SK-N-SH (cell line): ENCODE measurements at regions not wholly inside any gene's neighbourhood (a gene's known extent, or its start where the extent isn't known, plus 50 kb on each side); places are given as distances from the start of the nearest gene placed in this dataset.

ENCODE experiments used
- CTCF ChIA-PET: fragments of 300-600, 350-600 bp; formaldehyde crosslinking; extraction: SDS; loops from one replicate; lab custom pipeline; 2021; lab: Yijun Ruan, JAX
- POLR2A ChIA-PET: fragments of 350-600 bp; sonication (Branson Sonifier 250); formaldehyde crosslinking; extraction: SDS; loops from one replicate; lab custom pipeline; 2020; ENCODE audit warnings: antibody characterized with exemption, inconsistent platforms; lab: Yijun Ruan, JAX
- DNase-seq: peaks from one replicate; pipeline ENCODE4 v3.0.0; 2012
- H2AFZ ChIP-seq: fragments of 200-600 bp; sonication (generic); 2 replicates; pipeline ENCODE4 v1.8.1; 2016; ENCODE audit warnings: antibody characterized with exemption, mild to moderate bottlenecking, low read depth
- H3F3A ChIP-seq: fragments of 200-600 bp; sonication (generic); replicated peaks from 2 replicates; pipeline ENCODE3; 2016; ENCODE audit warnings: antibody characterized with exemption, mild to moderate bottlenecking; ENCODE audit not compliant: insufficient read depth
- H3K27ac ChIP-seq, 2 experiments: fragments of 200-500 bp in 1 of 2; fragments of 200-600 bp in 1 of 2; sonication (Bioruptor generic) in 1 of 2; sonication (generic), shearing (Covaris generic) in 1 of 2; 2 replicates each; pipeline versions ENCODE4 v1.5.1 to v1.6.1; 2014 to 2016; ENCODE audit warnings: low read depth in 2 of 2, inconsistent platforms in 1 of 2, low read length in 1 of 2, mild to moderate bottlenecking in 1 of 2, mixed read lengths in 1 of 2
- H3K27me3 ChIP-seq: fragments of 200-600 bp; sonication (generic), shearing (Covaris generic); 2 replicates; pipeline ENCODE4 v1.6.1; 2016; ENCODE audit warnings: mixed run types; ENCODE audit not compliant: insufficient read depth
- H3K36me3 ChIP-seq, 2 experiments: fragments of 200-500 bp in 1 of 2; fragments of 200-600 bp in 1 of 2; sonication (Bioruptor generic) in 1 of 2; sonication (generic) in 1 of 2; replicated peaks in 1 of 2; 2 replicates each; pipeline versions ENCODE3 to v1.5.1; 2014 to 2016; ENCODE audit warnings: low read length in 1 of 2, mild to moderate bottlenecking in 1 of 2; ENCODE audit not compliant: insufficient read depth in 2 of 2, control insufficient read depth in 1 of 2
- H3K4me1 ChIP-seq, 2 experiments: fragments of 200-500 bp in 1 of 2; fragments of 200-600 bp in 1 of 2; sonication (Bioruptor generic) in 1 of 2; sonication (generic), shearing (Covaris generic) in 1 of 2; 2 replicates each; pipeline versions ENCODE4 v1.5.1 to v1.6.1; 2014 to 2016; ENCODE audit warnings: low read depth in 1 of 2, low read length in 1 of 2, mixed run types in 1 of 2; ENCODE audit not compliant: insufficient read depth in 2 of 2, control insufficient read depth in 1 of 2
- H3K4me2 ChIP-seq: fragments of 200-600 bp; sonication (generic), shearing (Covaris generic); 2 replicates; pipeline ENCODE4 v1.6.1; 2017; ENCODE audit warnings: mixed run types
- H3K4me3 ChIP-seq, 2 experiments: fragments of 200-500 bp in 1 of 2; fragments of 200-600 bp in 1 of 2; sonication (Bioruptor generic) in 1 of 2; sonication (generic), shearing (Covaris generic) in 1 of 2; 2 replicates each; pipeline versions ENCODE4 v1.5.1 to v1.8.1; 2014 to 2016; ENCODE audit warnings: low read depth in 2 of 2, inconsistent platforms in 1 of 2, low read length in 1 of 2, mild to moderate bottlenecking in 1 of 2, mixed read lengths in 1 of 2, moderate library complexity in 1 of 2
- H3K79me2 ChIP-seq: fragments of 200-600 bp; sonication (generic); 2 replicates; pipeline ENCODE4 v1.8.1; 2017; ENCODE audit warnings: mild to moderate bottlenecking; ENCODE audit not compliant: insufficient read depth
- H3K9ac ChIP-seq: fragments of 200-600 bp; sonication (generic); 2 replicates; pipeline ENCODE4 v1.6.1; 2017; ENCODE audit warnings: mixed run types
- H3K9me2 ChIP-seq: fragments of 200-600 bp; sonication (generic); 2 replicates; pipeline ENCODE4 v1.6.1; 2017; ENCODE audit warnings: mixed run types
- H3K9me3 ChIP-seq: fragments of 200-600 bp; sonication (generic); 2 replicates; pipeline ENCODE4 v1.6.1; 2017; ENCODE audit warnings: mixed run types, mild to moderate bottlenecking, moderate library complexity
- H4K20me1 ChIP-seq: fragments of 200-600 bp; sonication (generic); 2 replicates; pipeline ENCODE4 v1.6.1; 2017; ENCODE audit warnings: mild to moderate bottlenecking, mixed run types; ENCODE audit not compliant: insufficient read depth
- CHD2 ChIP-seq: fragments of 150-350 bp; IDR thresholded peaks from 2 replicates; pipeline ENCODE4 v1.6.1; 2018; ENCODE audit warnings: low read length; ENCODE audit not compliant: partially characterized antibody
- EZH2phosphoT487 ChIP-seq: fragments of 200-600 bp; sonication (generic); IDR thresholded peaks from 2 replicates; pipeline ENCODE4 v1.6.1; 2017; ENCODE audit warnings: low read depth, mixed run types, mild to moderate bottlenecking, antibody characterized with exemption, moderate library complexity, borderline replicate concordance
- FOSL2 ChIP-seq: IDR thresholded peaks from 2 replicates; pipeline ENCODE4 v1.4.0; 2012; ENCODE audit warnings: low read depth, mild to moderate bottlenecking, moderate library complexity, borderline replicate concordance
- FOXJ3 ChIP-seq: sonication (generic); formaldehyde crosslinking; IDR thresholded peaks from 2 replicates; pipeline ENCODE4 v1.5.1; 2020; ENCODE audit warnings: mild to moderate bottlenecking, missing genetic modification reagents
- GABPA ChIP-seq: IDR thresholded peaks from 2 replicates; pipeline ENCODE4 v1.4.0; 2012; ENCODE audit warnings: low read depth, mild to moderate bottlenecking
- JUND ChIP-seq: IDR thresholded peaks from 2 replicates; pipeline ENCODE4 v1.4.0; 2012
- MEF2A ChIP-seq: IDR thresholded peaks from 2 replicates; pipeline ENCODE4 v1.4.0; 2012; ENCODE audit warnings: low read depth, borderline replicate concordance
- NRF1 ChIP-seq: IDR thresholded peaks from 2 replicates; pipeline ENCODE4 v1.6.1; 2012; ENCODE audit warnings: low read depth, mild to moderate bottlenecking, low read length
- RFX5 ChIP-seq: IDR thresholded peaks from 2 replicates; pipeline ENCODE4 v1.6.1; 2012; ENCODE audit warnings: mild to moderate bottlenecking, improper control_type of control experiment, low read length
- SIN3A ChIP-seq: IDR thresholded peaks from 2 replicates; pipeline ENCODE4 v1.6.1; 2012; ENCODE audit warnings: low read depth, mild to moderate bottlenecking, low read length, moderate library complexity, borderline replicate concordance
- TEAD4 ChIP-seq: IDR thresholded peaks from 2 replicates; pipeline ENCODE4 v1.4.0; 2012; ENCODE audit warnings: mild to moderate bottlenecking, borderline replicate concordance; ENCODE audit not compliant: insufficient read depth
- YY1 ChIP-seq: IDR thresholded peaks from 2 replicates; pipeline ENCODE4 v1.4.0; 2012; ENCODE audit warnings: low read depth, mild to moderate bottlenecking
- WGBS: methylation state at CpG from one replicate; pipeline ENCODE4 v1.1.6; 2017; ENCODE audit warnings: low lambda C conversion rate; 5-methylcytosine and 5-hydroxymethylcytosine counted together
- TF ChIP-seq, protein P1 (sequence below): IDR thresholded peaks from 2 replicates; pipeline ENCODE4 v1.4.0; 2012; ENCODE audit warnings: low read depth, borderline replicate concordance
- TF ChIP-seq, protein P2 (sequence below): fragments of 150-350 bp; IDR thresholded peaks from 2 replicates; pipeline ENCODE4 v1.6.1; 2016; ENCODE audit warnings: mild to moderate bottlenecking, low read depth, low read length
- TF ChIP-seq, protein P3 (sequence below): IDR thresholded peaks from 2 replicates; pipeline ENCODE4 v1.6.1; 2012; ENCODE audit warnings: mild to moderate bottlenecking, low read depth, low read length, moderate library complexity

DNA sequence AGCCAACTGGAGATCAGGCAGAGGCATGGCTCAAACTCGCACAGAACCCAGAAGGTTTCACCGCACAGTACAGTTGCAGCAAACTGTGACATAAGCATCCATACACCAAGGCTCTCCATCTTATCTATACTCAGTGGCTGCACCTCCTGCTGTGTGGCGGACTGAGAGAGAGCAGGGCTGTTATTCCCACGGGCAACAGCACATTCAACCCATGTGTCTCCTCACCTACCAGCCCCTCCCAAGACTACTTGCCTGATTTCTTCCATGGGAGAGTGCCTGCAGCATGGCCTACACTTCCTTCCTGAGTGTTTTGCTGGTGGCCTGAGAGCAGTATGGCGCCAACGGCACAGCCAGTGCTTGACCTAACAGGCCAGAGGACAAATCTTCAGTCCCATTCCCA lies 1606.6 kb downstream of the SLITRK1 start (continued):
- TF ChIP-seq YY1: no peak
- no peak for TF ChIP-seq CHD2
- TF ChIP-seq FOSL2: no peak

DNA sequence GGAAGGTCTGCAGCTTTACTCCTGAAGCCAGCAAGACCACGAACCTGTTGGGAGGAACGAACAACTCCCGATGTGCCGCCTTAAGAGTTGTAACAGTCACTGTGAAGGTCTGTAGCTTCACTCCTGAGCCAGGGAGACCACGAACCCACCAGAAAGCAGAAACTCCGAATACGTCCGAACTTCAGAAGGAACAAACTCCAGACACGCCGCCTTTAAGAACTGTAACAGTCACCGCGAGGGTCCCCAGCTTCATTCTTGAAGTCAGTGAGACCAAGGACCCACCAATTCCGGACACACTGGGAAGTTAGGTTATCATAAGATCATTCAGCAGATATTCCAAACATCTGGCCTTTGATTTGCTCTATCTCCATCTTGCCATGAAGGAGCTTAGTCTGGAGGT lies 1623.0 kb downstream of the SLITRK1 start:
- ChIA-PET POLR2A (no interaction called here), CTCF (interaction anchor here (0.8 kb wide), 1 partner anchor 1088 kb away, joined by 3 read pairs; no protein-coding TSS in a partner anchor)
- Histone ChIP-seq H3K79me2 (no peaks in the 10 kb centered on the region), H3K27ac (no peak overlapping the region), H3K9ac (no peak overlapping the region), H3K36me3 (no peaks in the 10 kb centered on the region), H3K9me2 (no peaks in the 10 kb centered on the region), H2AFZ (no peak overlapping the region), H3K27me3 (no peaks in the 10 kb centered on the region), H3K9me3 (no peaks in the 10 kb centered on the region), H3K4me2 (no peak overlapping the region), H3F3A (no peaks in the 10 kb centered on the region), H4K20me1 (no peaks in the 10 kb centered on the region), H3K4me3 (no peak overlapping the region), H3K4me1 (no peaks in the 10 kb centered on the region)
- TF ChIP-seq CHD2 (no peak), MEF2A (no peak), NRF1 (no peak), JUND (no peak), EZH2phosphoT487 (no peak), GABPA (no peak)
- TF ChIP-seq, protein P1, sequence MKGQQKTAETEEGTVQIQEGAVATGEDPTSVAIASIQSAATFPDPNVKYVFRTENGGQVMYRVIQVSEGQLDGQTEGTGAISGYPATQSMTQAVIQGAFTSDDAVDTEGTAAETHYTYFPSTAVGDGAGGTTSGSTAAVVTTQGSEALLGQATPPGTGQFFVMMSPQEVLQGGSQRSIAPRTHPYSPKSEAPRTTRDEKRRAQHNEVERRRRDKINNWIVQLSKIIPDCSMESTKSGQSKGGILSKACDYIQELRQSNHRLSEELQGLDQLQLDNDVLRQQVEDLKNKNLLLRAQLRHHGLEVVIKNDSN: no peak
- TF ChIP-seq, protein P2, sequence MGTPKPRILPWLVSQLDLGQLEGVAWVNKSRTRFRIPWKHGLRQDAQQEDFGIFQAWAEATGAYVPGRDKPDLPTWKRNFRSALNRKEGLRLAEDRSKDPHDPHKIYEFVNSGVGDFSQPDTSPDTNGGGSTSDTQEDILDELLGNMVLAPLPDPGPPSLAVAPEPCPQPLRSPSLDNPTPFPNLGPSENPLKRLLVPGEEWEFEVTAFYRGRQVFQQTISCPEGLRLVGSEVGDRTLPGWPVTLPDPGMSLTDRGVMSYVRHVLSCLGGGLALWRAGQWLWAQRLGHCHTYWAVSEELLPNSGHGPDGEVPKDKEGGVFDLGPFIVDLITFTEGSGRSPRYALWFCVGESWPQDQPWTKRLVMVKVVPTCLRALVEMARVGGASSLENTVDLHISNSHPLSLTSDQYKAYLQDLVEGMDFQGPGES: no peak
- 37% methylated on average over 8 of the region's 13 CpGs for WGBS
- no peak for DNase-seq

DNA sequence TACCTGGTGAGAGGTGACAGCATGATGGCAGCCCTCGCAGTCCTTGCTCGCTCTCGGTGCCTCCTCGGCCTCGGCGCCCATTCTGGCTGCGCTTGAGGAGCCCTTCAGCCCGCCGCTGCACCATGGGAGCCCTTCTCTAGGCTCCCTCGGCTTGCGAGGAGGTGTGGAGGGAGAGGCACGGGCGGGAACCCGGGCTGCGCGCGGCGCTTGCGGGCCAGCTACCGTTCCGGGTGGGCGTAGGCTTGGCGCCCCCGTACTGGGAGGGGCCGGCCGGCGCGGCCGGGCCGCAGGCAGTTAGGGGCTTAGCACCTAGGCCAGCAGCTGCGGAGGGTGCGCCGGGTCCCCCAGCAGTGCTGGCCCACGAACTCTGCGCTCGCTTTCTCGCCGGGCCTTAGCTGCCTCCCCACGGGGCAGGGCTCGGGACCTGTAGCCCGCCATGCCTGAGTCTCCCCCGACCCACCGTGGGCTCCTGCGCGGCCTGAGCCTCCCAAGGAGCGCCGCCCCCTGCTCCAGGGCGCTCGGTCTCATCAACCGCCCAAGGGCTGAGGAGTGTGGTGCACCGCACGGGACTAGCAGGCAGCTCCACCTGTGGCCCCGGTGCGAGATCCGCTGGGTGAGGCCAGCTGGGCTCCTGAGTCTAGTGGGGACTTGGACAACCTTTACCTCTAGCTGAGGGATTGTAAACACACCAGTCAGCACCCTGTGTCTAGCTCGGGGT lies 1624.3 kb downstream of the SLITRK1 start:
- Histone ChIP-seq H3K27me3 (no peaks in the 10 kb centered on the region), H3K4me3 (no peak overlapping the region)
- TF ChIP-seq, protein P3, sequence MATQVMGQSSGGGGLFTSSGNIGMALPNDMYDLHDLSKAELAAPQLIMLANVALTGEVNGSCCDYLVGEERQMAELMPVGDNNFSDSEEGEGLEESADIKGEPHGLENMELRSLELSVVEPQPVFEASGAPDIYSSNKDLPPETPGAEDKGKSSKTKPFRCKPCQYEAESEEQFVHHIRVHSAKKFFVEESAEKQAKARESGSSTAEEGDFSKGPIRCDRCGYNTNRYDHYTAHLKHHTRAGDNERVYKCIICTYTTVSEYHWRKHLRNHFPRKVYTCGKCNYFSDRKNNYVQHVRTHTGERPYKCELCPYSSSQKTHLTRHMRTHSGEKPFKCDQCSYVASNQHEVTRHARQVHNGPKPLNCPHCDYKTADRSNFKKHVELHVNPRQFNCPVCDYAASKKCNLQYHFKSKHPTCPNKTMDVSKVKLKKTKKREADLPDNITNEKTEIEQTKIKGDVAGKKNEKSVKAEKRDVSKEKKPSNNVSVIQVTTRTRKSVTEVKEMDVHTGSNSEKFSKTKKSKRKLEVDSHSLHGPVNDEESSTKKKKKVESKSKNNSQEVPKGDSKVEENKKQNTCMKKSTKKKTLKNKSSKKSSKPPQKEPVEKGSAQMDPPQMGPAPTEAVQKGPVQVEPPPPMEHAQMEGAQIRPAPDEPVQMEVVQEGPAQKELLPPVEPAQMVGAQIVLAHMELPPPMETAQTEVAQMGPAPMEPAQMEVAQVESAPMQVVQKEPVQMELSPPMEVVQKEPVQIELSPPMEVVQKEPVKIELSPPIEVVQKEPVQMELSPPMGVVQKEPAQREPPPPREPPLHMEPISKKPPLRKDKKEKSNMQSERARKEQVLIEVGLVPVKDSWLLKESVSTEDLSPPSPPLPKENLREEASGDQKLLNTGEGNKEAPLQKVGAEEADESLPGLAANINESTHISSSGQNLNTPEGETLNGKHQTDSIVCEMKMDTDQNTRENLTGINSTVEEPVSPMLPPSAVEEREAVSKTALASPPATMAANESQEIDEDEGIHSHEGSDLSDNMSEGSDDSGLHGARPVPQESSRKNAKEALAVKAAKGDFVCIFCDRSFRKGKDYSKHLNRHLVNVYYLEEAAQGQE: no peak
- TF ChIP-seq TEAD4: no peak
- no peak for TF ChIP-seq RFX5
- TF ChIP-seq FOXJ3 (CRISPR knock-in tag): no peak
- no peak for TF ChIP-seq SIN3A
- no peak for TF ChIP-seq JUND
- TF ChIP-seq, all 33 proteins: peak for 0
- no peak overlapping the region for H2AFZ ChIP-seq
- H4K20me1 ChIP-seq: no peaks in the 10 kb centered on the region
- no peaks in the 10 kb centered on the region for H3K79me2 ChIP-seq
- 42% methylated on average over 20 of the region's 56 CpGs for WGBS
- H3K9me2 ChIP-seq: no peaks in the 10 kb centered on the region
- no peaks in the 10 kb centered on the region for H3K4me1 ChIP-seq
- H3K4me2 ChIP-seq: no peak overlapping the region
- DNase-seq: no peak
- no peaks in the 10 kb centered on the region for H3F3A ChIP-seq
- H3K27ac ChIP-seq: no peak overlapping the region
- no peaks in the 10 kb centered on the region for H3K9me3 ChIP-seq
- ChIA-PET CTCF (no interaction called here), POLR2A (no interaction called here)
- H3K36me3 ChIP-seq: no peaks in the 10 kb centered on the region
- no peak overlapping the region for H3K9ac ChIP-seq
